CD4-positive, alpha-beta T cell treated with Interferon gamma for 1 hour (primary cell): ENCODE measurements at regions not wholly inside any gene's neighbourhood (a gene's known extent, or its start where the extent isn't known, plus 50 kb on each side); places are given as distances from the start of the nearest gene placed in this dataset.

Experiments used
- DNase-seq: peaks from one replicate; pipeline ENCODE4 v3.0.0-alpha.2; 2020

DNA sequence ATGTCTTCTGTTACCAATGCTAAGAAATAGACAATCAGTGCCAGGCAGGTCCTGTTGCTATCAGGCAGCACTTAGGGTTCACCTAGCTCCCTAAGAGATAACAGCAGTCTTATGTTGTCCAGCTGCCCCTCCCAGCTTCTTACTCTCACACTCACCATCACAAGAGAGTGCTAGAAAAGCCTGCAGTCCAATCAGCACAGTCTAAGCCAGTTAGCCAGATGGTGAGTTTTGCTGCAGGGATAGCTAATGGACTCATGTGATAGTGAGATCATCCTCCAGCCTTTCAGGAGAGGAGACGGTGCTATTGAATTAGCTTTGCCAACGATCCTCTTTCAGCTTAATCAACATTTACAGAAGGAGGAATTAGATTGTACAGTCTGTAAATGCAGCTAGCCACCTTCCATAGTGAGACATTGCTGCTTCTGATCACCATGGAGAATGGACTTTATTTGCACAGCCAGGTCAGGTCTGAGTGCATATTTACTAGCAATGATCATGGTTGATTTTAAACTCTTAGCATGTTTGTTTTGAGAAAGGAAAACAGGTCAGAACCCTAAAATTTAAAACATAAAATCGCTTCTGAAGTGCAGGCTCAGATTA is 438.3 kb downstream of the CENPC start:
- DNase-seq: no peak

DNA sequence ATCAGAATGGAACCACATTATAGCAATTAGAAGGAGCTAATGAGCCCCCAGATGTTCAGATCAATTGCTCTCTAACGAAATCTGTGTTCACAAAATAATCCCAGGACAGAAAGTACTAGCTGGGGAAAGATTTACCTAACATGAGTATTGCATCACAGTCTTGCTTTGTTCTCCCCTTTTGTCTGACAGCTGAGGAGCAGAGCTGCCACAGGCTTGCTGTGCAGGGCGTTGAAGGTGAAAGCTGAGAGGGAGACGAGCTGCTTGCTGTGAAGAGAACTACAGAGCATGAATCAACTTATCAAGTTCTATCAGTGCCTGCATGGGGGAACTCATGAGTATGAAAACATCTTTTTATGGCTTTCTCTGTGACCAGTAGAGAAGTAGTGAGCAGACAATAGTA is 441.2 kb downstream of the CENPC start:
- no peak for DNase-seq

DNA sequence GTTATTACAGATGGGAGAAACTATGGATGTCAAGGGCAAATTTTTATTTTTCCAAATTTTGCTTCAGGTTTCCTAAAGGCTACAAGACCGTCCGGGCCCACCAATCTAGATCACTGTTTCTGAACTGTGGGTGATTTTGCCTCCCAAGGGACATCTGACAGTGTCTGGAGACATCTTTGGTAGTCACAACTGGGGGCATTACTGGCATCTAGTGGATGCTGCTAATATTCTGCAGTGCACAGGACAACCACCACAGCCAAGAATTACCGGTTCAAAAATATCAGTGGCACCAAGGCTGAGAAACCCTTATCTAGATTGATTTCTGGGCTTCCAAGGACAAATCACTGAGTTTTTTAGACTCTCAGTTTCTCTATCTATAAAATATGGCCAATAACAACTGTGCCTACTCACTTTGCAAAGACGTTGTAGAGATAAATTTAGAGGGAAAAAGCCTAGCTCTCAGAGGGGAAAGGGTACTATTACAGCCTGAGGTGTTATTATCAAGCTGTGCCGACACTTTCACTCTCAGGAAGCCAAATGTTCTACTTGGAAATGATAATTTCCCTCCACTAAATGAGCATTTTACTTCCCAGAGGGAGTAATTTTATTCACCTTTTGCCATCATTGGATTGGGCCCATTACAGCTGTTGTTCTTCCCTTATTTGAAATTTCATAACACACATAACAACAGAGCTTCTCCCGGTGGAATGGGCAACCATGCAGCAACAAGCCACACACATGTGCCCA is 442.1 kb downstream of the CENPC start:
- no peak for DNase-seq

DNA sequence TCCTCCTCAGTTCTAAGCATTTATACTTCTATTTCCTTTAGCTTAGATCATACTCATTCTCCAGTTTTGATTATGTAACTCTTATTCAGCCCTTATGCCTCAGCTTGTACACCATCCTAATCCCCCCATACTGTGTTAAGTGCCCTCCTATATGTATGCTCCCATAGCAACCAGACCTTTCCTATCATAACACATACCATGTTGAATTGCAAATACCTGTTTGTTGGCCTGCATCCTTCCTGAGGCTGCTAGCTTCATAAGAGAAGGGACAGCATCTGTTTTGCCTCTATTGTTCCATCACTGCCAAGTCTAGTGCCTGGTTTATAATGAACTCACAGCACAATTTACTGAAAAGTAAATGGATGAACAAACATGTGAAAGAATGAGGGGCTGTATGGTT is 443.7 kb downstream of the CENPC start:
- no peak for DNase-seq

DNA sequence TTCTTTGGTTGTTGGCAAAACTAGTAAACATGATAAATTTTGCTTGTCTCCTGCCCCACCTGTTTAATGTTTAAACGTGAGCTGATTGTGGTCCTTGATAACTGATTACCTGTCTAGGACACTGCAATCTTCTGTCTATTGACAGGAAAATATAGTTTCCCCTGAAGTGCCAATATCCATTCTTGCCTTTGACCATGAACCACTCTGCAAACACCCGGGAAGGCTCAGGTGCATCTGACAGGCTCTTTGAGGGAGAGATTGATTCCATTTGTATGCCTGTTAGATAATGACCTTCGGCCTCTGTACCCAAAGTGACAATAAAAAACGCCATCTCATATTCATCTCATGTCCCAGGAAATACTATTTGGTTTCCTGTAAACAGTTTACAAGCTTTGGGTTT is 453.0 kb downstream of the CENPC start:
- no peak for DNase-seq

DNA sequence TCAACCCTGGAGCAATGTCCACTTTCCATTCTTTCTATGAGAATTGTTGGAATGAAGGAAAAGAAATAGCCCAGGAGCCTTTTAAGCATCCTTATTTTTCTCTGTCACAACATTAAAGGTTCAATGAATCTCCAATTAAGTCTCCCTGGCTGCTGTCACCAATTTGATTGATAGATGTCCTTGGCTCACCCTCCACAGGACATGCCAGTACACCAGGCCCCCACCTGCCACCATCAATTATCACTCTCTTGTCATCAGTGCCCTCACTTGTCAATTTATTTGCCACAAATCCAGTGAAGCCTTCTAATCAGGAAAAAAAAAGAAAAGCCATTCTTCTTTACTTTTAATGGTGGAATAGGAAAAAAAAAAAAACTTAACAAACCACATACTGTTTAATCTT is 453.6 kb downstream of the CENPC start:
- DNase-seq: no peak

DNA sequence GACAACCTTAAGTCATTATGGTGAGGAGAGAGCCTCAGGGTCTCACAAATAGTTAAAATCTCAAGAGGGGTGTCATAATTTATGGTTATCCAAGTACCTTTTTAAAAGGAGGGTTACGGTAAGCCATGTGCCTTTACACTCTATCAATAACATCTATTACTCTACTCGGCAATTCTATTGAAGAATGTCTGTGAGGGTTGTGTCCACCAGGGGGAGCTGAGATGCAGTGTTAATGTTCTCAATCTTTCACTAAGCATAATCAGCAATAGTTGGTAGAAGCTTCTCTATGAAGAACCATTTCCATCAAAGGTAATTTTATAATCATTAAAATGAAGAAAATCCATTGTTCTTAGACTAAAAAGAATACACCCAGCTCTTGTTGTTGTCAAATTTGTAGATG is 457.4 kb downstream of the CENPC start:
- DNase-seq: no peak

DNA sequence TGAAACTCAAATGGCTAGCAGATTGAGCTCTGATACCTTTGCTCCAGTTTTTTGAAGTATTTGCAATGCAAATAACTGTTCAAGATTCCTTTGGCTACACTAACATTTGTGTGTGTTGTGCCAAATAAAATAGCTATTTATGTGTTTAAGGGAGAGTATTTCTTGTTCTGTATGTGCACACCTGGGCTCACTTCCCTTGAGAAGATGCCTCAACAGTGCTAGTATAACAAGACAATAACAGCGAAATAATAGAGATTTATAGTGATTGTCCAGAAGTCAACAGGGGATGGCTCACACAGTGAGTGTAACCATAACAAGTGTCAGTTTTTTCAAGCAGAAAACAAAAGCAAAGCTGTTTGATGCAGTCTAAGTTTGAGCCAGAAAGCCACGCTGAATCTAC is 460.5 kb downstream of the CENPC start:
- no peak for DNase-seq

DNA sequence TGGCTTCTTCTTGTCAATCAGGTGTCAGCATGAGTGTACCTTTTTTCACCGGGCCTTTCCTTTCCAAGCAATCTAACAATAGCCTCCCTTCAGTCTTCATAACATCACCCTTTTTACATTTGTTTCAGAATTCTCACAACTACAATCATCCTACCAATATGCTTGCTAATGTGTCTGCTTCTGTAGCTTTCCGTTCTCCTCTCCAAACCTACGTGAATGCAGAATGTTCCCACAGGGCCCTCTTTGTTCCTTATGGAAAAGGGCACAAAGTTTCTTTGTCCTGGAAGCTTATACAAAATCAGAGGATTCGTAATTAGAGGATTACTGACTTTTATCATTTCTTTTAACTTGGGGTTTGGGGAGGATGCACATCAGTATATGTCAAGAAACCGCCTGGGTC is 461.8 kb downstream of the CENPC start:
- no peak for DNase-seq

DNA sequence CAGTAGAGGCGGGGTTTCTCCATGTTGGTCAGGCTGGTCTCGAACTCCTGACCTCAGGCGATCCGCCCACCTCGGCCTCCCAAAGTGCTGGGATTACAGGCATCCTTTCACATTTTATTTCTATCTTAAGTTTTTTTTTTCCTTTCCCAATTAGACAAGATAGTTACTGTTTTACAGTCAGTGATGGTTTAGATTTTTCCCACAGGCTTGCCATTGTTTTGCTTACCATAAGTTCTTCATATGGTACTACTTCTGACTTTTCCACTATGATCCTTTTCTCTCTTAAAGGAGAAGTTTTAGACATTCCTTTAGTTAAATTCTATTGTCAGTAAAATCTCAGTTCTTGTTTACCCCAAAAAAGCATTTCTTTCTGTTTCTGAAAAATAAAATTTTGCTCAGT is 462.6 kb downstream of the CENPC start:
- DNase-seq: no peak

DNA sequence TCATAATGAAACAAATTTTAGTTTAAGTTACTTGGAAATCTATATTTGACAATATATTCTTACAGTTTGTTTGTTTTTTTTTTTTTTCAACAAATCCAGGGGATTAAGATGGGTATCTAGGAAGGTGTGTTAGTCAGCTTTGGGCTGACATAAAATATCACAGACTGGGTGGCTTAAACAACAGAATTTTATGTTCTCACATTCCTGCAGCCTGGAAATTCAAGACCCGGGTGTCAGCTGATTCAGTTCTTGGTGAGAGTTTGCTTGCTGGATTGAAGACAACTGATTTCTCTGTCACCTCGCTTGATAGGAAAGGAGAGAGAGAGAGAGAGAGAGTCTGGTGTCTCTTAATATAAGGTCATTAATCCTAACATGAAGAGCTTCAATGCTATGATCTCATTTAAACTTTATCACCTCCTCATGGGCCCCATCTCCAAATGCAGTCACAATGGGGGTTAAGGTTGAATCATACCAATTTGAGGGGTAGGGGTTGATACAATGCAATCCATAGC is 465.2 kb downstream of the CENPC start:
- DNase-seq: no peak

DNA sequence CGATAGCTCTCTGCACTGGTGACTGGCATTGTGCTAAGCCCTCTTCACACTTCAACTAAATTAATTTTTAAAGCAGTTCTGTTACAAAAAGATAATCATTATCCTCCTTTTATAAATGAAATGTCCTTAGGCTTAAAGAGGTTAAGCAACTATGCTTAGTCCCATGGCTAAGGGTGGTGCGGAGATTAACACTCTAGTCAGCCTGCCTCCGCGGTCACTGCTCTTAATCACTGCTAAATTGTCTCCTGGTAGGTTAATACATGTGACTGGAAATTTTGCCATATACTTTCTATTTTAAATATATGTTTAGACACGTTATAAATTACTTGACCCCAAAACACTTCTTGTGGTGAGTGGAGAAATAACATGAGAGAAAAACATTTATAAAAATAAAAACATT is 473.7 kb downstream of the CENPC start:
- DNase-seq: no peak

DNA sequence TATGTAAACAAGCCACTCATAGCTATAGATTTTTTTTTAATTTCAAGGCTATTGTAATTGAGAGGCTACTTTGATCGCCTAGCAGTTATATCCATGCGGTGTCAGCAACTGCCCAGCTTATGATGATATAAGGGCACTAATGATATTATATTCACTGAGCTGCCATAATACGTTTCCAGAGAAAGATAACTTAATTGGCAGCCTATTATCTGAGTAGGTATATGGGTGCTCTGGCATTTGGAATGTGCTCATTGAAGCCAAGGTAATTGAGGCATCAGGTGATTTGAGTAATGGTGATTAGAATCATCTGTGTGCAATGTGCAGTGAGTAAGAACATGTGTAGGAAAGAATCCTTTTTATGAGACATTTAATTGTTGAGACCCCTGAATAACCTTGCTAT is 490.0 kb downstream of the CENPC start:
- DNase-seq: no peak

DNA sequence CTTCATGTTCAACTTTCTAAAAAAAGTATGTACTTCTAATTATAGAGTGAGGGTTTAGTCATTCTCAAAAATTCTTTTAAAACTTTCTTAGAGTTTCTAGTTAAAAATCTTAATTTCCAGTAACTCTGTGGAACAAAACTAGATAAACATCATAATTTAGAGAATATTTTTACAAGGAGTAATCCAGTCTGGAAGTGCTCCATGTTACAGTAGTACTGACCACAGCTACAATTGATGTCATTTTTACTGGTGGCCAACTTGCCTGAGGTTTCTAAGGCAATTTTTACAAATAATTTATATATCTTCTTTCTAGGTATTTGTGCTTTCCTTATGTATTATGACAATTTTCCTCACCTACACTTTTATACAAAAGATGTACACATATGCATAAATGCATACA is 490.4 kb downstream of the CENPC start:
- DNase-seq: no peak

DNA sequence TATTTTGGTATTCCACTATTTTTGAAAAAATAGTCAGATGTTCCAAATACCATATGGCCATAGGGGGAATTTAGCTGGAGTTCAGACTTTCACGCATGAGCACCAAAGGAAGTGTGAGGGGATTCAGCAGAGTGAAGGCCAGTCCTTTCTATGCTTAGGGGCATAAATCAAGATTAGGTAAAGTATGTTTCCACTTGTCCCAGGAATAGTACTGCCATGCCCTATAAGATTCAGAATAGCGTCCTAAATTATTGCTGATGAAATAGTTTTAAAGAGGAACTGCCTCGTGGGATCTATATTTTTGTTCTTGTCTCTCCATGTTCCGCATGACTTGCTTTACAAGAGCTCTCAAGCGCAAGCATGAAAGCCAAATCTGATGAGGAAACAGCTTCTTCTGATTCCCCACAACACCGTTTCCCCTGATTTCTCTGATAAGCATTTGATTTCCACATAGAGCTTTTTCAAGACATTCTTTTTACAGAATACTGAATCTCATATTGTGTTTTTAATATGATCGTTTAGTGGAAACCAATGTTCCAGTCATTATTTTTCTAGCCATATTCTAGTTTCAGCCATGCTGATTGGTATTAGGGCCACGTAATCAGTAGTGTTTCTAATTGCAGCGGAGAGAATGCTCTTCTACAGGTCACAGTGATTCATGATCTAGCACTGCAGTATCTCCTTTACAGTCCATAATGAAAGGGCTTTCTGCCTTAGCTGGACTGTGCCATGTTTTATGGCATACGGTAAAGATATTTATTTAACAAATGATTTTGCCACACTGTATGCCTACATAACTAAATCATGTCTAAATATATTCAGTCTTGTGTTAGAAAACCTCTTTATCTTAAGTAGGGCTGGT is 492.3 kb downstream of the CENPC start:
- DNase-seq: no peak

DNA sequence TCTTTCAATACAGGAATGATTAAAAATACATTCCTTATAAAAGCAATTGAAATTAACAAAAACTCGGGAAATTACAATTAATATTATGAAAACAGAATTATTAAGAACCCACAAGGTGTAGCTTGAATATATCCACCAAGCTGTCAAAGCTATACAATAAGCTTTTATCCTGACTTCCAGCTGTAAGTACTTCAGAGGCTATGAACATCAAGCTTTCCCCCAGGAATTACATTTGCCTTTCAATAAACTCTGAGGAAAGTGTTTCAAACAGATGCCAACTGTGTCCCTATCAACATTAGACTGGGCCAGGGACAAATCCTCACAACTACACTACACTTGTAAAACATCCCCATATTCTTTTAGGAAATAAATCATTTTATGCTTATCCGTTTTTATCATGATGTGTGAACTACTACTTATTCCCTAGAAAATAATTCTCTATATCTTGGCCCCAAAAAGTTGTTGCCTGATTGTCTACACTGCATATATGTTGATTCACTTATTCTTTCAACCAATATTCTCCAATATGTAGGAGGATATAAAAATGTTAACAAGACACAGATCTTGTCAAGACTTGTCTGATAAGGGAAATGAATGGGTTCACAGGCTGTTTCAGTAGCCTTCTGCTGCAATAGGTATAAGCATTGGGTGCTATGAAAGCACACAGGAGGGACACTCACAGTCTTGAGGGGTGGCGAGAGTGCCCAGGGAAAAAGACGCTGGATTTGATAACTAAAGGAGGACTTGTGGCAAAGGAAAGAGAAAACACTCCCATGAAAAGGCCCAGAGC is 494.1 kb downstream of the CENPC start:
- no peak for DNase-seq

DNA sequence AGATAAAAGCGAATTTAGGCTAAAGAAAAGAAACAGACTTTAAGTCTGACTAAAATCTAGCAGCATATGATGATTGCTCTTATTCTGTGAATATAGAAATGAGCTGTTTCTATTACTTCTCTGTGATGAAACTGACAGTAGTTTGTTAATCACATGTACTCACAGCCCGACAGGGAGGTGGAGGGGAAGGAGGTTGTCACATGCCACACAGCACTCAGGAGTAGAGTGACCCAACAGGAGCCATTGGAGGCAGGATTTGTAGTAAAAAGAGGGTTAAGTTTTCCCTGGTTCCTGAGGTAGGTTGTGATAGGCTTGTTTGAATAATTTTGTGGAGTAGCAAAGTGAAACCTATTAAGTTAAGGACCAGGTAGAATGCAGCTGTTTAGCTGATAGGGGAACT is 495.9 kb downstream of the CENPC start:
- DNase-seq: no peak

DNA sequence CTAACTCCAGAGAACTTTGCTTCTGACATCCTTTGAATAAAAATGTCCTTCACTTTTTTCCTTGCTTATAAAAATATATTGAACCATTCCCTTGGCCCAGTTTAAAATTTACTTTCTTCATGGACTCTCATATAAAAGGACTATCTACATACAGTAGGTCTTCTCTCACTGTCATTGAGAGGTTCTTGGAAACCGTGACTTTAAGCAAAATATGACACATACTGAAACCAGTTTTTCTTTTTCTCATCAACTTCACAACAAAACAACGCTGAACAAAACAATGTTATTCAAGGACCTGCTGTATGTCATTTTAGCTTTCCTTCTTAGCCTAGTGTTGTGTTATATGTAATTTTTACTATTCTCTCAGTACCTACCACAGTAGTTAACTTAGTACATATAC is 496.8 kb downstream of the CENPC start:
- DNase-seq: no peak

DNA sequence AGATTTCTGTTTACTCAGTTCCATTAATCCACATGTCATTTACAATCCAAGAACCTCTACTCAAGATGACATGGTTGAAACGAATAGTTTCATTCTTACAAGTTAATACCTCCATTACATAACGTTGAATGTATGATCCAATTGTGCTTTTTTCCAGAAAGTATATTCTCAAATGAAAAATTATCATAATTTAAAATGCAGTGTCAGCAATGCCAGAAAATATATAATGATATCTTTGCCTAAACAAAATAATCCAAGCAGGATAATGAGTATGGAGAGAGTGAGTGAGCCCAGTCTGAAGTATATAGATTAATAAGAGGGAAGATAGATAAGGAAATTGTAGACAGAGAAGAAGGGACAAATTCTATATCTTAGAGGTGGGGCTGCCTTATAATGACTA is 505.0 kb downstream of the CENPC start:
- no peak for DNase-seq

DNA sequence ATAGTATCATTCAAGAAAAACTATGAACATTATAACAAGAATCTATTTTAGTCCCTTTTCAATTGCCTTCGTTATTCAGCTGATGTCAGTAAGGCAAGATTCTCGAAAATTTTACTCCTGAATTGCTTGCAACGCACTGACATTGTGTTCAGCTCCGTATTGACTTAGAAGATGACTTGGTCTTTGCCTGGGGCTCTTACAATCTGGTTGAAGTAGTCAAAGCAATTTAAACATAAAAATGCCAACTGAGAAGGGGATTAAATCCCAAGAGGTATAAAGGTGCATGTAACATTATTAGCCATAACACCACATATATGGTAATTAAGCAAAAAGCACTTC is 507.1 kb downstream of the CENPC start:
- DNase-seq: no peak

DNA sequence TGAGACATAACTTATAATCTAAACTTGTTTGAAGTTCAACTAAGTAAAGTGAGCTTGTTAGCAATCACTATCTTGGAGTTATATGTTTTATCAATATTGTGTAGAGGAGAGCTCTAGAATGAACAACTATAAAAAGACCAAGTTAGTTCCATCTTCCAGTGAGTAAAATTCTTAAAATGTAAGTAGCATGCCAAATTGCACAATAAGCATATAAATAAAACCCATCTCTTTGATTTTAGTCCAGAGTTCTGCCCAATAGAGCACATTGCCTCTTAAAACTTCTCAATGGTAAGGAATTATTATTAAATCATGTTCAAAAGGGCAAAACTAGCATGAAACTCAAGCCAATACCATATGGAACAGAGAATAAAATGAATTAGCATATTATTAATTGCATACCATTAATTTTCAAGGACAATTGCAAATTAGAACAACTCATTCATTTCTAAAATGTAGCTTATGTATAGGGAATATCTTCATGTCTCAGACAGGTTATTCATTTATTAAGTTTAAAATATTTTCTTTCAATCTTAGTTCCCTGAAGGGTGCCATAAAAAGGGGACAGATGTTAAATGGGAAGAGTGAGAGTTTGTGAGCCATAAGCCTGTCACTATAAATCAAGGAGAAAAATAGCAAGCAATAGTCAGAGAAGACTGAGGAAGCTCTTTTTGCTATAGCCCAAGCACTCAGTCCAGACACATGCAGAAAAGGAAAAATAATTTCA is 507.6 kb downstream of the CENPC start:
- DNase-seq: no peak

DNA sequence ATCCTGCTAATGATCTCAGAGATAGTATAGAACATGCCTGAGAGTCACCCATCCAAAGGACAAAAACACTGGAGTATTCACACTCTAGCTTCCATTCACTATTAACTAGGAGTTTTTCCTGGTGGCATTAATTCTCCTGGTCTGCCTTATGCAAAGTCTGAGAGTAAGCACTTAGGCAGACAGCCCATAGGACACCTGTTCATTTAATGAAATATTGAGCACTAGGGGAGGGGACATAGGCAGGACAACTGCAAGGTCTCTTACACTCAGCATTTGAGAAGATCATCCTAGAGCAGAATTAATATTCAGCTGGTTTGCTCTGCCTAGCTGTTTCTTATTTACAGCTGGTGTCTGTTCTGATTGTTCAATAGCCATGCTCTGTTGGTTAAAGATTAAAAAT is 508.5 kb downstream of the CENPC start:
- DNase-seq: no peak

DNA sequence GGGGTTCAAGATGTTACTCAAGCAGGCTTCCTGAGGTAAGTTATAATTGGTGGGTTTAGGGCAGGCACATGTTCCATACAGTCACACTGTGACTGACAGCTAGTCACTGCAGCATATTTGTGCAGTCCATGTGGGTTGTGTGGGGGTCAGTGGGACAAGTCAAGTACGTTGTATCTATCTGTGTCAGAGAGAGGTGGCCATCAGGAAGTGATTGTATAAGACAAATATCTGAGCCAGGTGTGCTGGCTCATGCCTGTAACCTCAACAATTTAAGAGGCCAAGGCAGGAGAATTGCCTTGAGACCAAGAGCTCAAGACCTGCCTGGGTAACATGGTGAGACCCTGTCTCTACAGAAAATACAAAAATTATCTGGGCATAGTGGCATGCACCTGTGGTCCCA is 509.3 kb downstream of the CENPC start:
- no peak for DNase-seq
